ENCODE measurements at regions not wholly inside any gene's neighbourhood (a gene's known extent, or its start where the extent isn't known, plus 50 kb on each side); places are given as distances from the start of the nearest gene placed in this dataset.
"Not testable (repeated sequence)": the region's sequence is repeated elsewhere in the genome, so short reads cannot be mapped to it uniquely, and the experiment has no call there.

- H2AFZ ChIP-seq (ENCODE audit: low read depth); H3K36me3 ChIP-seq (replicated peaks in 1 of 2; ENCODE audit: control insufficient read depth in 1 of 2, insufficient read depth in 2 of 2, low read length in 1 of 2); H3F3A ChIP-seq (replicated peaks; ENCODE audit: insufficient read depth); DNase-seq; H3K27me3 ChIP-seq (ENCODE audit: insufficient read depth); H3K9me2 ChIP-seq; H3K27ac ChIP-seq (ENCODE audit: low read depth in 2 of 2, low read length in 1 of 2); H3K79me2 ChIP-seq (ENCODE audit: insufficient read depth); H3K4me1 ChIP-seq (ENCODE audit: control insufficient read depth in 1 of 2, insufficient read depth in 2 of 2, low read depth in 1 of 2, low read length in 1 of 2); H3K9me3 ChIP-seq; H3K4me3 ChIP-seq (ENCODE audit: low read depth in 2 of 2, low read length in 1 of 2); H3K9ac ChIP-seq; H3K4me2 ChIP-seq; POLR2A ChIA-PET; CTCF ChIA-PET; H4K20me1 ChIP-seq (ENCODE audit: insufficient read depth): not testable (repeated sequence)
- WGBS (ENCODE audit: low lambda C conversion rate) = 13% methylated on average over 4 of the region's 4 CpGs
Measured at GRCh38 chrX:511089-511488, 119.5 kb upstream of the SHOX start.

GRCh38 chrX:518319-518718 is 112.3 kb upstream of the SHOX start:
- Histone ChIP-seq H3K4me1 (ENCODE audit: control insufficient read depth in 1 of 2, insufficient read depth in 2 of 2, low read depth in 1 of 2, low read length in 1 of 2) (no peaks in the 10 kb centered on the region), H2AFZ (ENCODE audit: low read depth) (no peak overlapping the region), H3K9ac (no peak overlapping the region), H3K9me3 (no peaks in the 10 kb centered on the region), H3F3A (replicated peaks; ENCODE audit: insufficient read depth) (no peaks in the 10 kb centered on the region), H3K27me3 (ENCODE audit: insufficient read depth) (peaks cover 12% of the 10 kb centered on the region), H3K27ac (ENCODE audit: low read depth in 2 of 2, low read length in 1 of 2) (no peak overlapping the region), H3K4me3 (ENCODE audit: low read depth in 2 of 2, low read length in 1 of 2) (no peak overlapping the region), H3K9me2 (no peaks in the 10 kb centered on the region), H3K4me2 (no peak overlapping the region), H3K36me3 (replicated peaks in 1 of 2; ENCODE audit: control insufficient read depth in 1 of 2, insufficient read depth in 2 of 2, low read length in 1 of 2) (no peaks in the 10 kb centered on the region), H3K79me2 (ENCODE audit: insufficient read depth) (no peaks in the 10 kb centered on the region), H4K20me1 (ENCODE audit: insufficient read depth) (no peaks in the 10 kb centered on the region)
- ChIA-PET CTCF (no interaction called here), POLR2A (no interaction called here)
- DNase-seq = no peak
- TF ChIP-seq MAX (IDR thresholded peaks at IDR 0.05; ENCODE audit: low read depth) (no peak), NRF1 (IDR thresholded peaks at IDR 0.05; ENCODE audit: low read depth, low read length) (no peak), FOXM1 (IDR thresholded peaks at IDR 0.05; ENCODE audit: low read depth) (no peak), TAF1 (IDR thresholded peaks at IDR 0.05; ENCODE audit: borderline replicate concordance, low read depth, low read length) (no peak), YY1 (IDR thresholded peaks at IDR 0.05; ENCODE audit: low read depth) (no peak), RCOR1 (IDR thresholded peaks at IDR 0.05; ENCODE audit: low read length) (no peak), CHD2 (IDR thresholded peaks at IDR 0.05; ENCODE audit: low read length, partially characterized antibody) (no peak), GABPA (IDR thresholded peaks at IDR 0.05; ENCODE audit: low read depth) (no peak), POLR2AphosphoS5 (IDR thresholded peaks at IDR 0.05; ENCODE audit: low read depth, low read length) (no peak), CTCF (IDR thresholded peaks at IDR 0.05) (no peak), FOXJ3 (CRISPR knock-in tag; IDR thresholded peaks at IDR 0.05) (no peak), ELF1 (IDR thresholded peaks at IDR 0.05) (no peak), EZH2phosphoT487 (IDR thresholded peaks at IDR 0.05; ENCODE audit: borderline replicate concordance, low read depth) (no peak), RXRA (IDR thresholded peaks at IDR 0.05; ENCODE audit: borderline replicate concordance, low read depth) (no peak), ZBTB33 (IDR thresholded peaks at IDR 0.05; ENCODE audit: borderline replicate concordance, low read depth) (no peak), MXI1 (IDR thresholded peaks at IDR 0.05; ENCODE audit: low read depth, low read length) (no peak)
- TF ChIP-seq, protein P1, sequence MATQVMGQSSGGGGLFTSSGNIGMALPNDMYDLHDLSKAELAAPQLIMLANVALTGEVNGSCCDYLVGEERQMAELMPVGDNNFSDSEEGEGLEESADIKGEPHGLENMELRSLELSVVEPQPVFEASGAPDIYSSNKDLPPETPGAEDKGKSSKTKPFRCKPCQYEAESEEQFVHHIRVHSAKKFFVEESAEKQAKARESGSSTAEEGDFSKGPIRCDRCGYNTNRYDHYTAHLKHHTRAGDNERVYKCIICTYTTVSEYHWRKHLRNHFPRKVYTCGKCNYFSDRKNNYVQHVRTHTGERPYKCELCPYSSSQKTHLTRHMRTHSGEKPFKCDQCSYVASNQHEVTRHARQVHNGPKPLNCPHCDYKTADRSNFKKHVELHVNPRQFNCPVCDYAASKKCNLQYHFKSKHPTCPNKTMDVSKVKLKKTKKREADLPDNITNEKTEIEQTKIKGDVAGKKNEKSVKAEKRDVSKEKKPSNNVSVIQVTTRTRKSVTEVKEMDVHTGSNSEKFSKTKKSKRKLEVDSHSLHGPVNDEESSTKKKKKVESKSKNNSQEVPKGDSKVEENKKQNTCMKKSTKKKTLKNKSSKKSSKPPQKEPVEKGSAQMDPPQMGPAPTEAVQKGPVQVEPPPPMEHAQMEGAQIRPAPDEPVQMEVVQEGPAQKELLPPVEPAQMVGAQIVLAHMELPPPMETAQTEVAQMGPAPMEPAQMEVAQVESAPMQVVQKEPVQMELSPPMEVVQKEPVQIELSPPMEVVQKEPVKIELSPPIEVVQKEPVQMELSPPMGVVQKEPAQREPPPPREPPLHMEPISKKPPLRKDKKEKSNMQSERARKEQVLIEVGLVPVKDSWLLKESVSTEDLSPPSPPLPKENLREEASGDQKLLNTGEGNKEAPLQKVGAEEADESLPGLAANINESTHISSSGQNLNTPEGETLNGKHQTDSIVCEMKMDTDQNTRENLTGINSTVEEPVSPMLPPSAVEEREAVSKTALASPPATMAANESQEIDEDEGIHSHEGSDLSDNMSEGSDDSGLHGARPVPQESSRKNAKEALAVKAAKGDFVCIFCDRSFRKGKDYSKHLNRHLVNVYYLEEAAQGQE (IDR thresholded peaks at IDR 0.05; ENCODE audit: low read depth, low read length) = no peak
- TF ChIP-seq, protein P2, sequence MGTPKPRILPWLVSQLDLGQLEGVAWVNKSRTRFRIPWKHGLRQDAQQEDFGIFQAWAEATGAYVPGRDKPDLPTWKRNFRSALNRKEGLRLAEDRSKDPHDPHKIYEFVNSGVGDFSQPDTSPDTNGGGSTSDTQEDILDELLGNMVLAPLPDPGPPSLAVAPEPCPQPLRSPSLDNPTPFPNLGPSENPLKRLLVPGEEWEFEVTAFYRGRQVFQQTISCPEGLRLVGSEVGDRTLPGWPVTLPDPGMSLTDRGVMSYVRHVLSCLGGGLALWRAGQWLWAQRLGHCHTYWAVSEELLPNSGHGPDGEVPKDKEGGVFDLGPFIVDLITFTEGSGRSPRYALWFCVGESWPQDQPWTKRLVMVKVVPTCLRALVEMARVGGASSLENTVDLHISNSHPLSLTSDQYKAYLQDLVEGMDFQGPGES (IDR thresholded peaks at IDR 0.05; ENCODE audit: low read depth, low read length) = no peak
- TF ChIP-seq, protein P3, sequence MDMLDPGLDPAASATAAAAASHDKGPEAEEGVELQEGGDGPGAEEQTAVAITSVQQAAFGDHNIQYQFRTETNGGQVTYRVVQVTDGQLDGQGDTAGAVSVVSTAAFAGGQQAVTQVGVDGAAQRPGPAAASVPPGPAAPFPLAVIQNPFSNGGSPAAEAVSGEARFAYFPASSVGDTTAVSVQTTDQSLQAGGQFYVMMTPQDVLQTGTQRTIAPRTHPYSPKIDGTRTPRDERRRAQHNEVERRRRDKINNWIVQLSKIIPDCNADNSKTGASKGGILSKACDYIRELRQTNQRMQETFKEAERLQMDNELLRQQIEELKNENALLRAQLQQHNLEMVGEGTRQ (IDR thresholded peaks at IDR 0.05; ENCODE audit: borderline replicate concordance, low read depth, low read length) = no peak
- under 1% methylated on average over 12 of the region's 12 CpGs for WGBS (ENCODE audit: low lambda C conversion rate)
